NOMO-1 treated with DMSO at 0.1 percent for 48 hours (cell line): ENCODE measurements at regions not wholly inside any gene's neighbourhood (a gene's known extent, or its start where the extent isn't known, plus 50 kb on each side); places are given as distances from the start of the nearest gene placed in this dataset.
A peak's percentile ranks its signal among the peaks of the same experiment; 100 is the strongest.

Experiments used
- DNase-seq: peaks from one replicate; lab custom pipeline; 2025; ENCODE audit not compliant: unreplicated experiment; lab: John Stamatoyannopoulos, UW

GRCh38 chr9:1658661-1659362 lies 356.3 kb upstream of the SMARCA2 start:
- DNase-seq: no peak

- no peak for DNase-seq
Measured at GRCh38 chr9:1659363-1659690, 355.8 kb upstream of the SMARCA2 start.

- DNase-seq: no peak
Measured at GRCh38 chr9:1668441-1668840, 346.7 kb upstream of the SMARCA2 start.

- DNase-seq: no peak
Measured at GRCh38 chr9:1673300-1673699, 341.8 kb upstream of the SMARCA2 start.

GRCh38 chr9:1676771-1677170 lies 338.4 kb upstream of the SMARCA2 start:
- no peak for DNase-seq

GRCh38 chr9:1683951-1684350 lies 331.2 kb upstream of the SMARCA2 start:
- no peak for DNase-seq

GRCh38 chr9:1698991-1699390 lies 316.2 kb upstream of the SMARCA2 start:
- no peak for DNase-seq

- DNase-seq: no peak
Measured at GRCh38 chr9:1701113-1701512, 314.0 kb upstream of the SMARCA2 start.

- no peak for DNase-seq
Measured at GRCh38 chr9:1702701-1703100, 312.4 kb upstream of the SMARCA2 start.

GRCh38 chr9:1707291-1707690 lies 307.9 kb upstream of the SMARCA2 start:
- no peak for DNase-seq

- no peak for DNase-seq
Measured at GRCh38 chr9:1708219-1708618, 306.9 kb upstream of the SMARCA2 start.

GRCh38 chr9:1709347-1709746 lies 305.8 kb upstream of the SMARCA2 start:
- no peak for DNase-seq

GRCh38 chr9:1712861-1713450 lies 302.2 kb upstream of the SMARCA2 start:
- DNase-seq: no peak

- DNase-seq: no peak
Measured at GRCh38 chr9:1713841-1714240, 301.3 kb upstream of the SMARCA2 start.

- no peak for DNase-seq
Measured at GRCh38 chr9:1717882-1718281, 297.3 kb upstream of the SMARCA2 start.

GRCh38 chr9:1718836-1719235 lies 296.3 kb upstream of the SMARCA2 start:
- no peak for DNase-seq

- DNase-seq: no peak
Measured at GRCh38 chr9:1721196-1721595, 294.0 kb upstream of the SMARCA2 start.

- no peak for DNase-seq
Measured at GRCh38 chr9:1722404-1722803, 292.7 kb upstream of the SMARCA2 start.

- no peak for DNase-seq
Measured at GRCh38 chr9:1723522-1724015, 291.6 kb upstream of the SMARCA2 start.

- DNase-seq: peak; percentile 1
Measured at GRCh38 chr9:1726993-1727759, 288.0 kb upstream of the SMARCA2 start.

- no peak for DNase-seq
Measured at GRCh38 chr9:1729631-1730030, 285.5 kb upstream of the SMARCA2 start.

- DNase-seq: no peak
Measured at GRCh38 chr9:1732670-1733069, 282.5 kb upstream of the SMARCA2 start.
